Osteocyte (in vitro differentiated cells): ENCODE measurements at regions not wholly inside any gene's neighbourhood (a gene's known extent, or its start where the extent isn't known, plus 50 kb on each side); places are given as distances from the start of the nearest gene placed in this dataset.

ENCODE experiments used
- DNase-seq: peaks from one replicate; pipeline ENCODE4 v3.0.0; 2021; ENCODE audit warnings: mixed read lengths; ENCODE audit not compliant: unreplicated experiment; ENCODE audit errors: extremely low spot score
- H3K27ac Mint-ChIP-seq: one replicate; pipeline ENCODE4 v1.8.0; 2021; ENCODE audit warnings: mild to moderate bottlenecking, mixed read lengths; ENCODE audit not compliant: unreplicated experiment
- H3K27me3 Mint-ChIP-seq: one replicate; pipeline ENCODE4 v1.8.0; 2021; ENCODE audit warnings: mixed read lengths; ENCODE audit not compliant: unreplicated experiment
- H3K36me3 Mint-ChIP-seq: one replicate; pipeline ENCODE4 v1.8.0; 2021; ENCODE audit warnings: mixed read lengths; ENCODE audit not compliant: unreplicated experiment
- H3K4me1 Mint-ChIP-seq: one replicate; pipeline ENCODE4 v1.8.0; 2021; ENCODE audit warnings: mixed read lengths; ENCODE audit not compliant: unreplicated experiment
- H3K4me3 Mint-ChIP-seq: one replicate; pipeline ENCODE4 v1.8.0; 2021; ENCODE audit warnings: mild to moderate bottlenecking, moderate library complexity, mixed read lengths; ENCODE audit not compliant: unreplicated experiment
- H3K9me3 Mint-ChIP-seq: one replicate; pipeline ENCODE4 v1.8.0; 2021; ENCODE audit warnings: mixed read lengths; ENCODE audit not compliant: unreplicated experiment
- CTCF ChIP-seq: fragments of 200-600 bp; sonication (generic); IDR thresholded peaks from 2 replicates; pipeline ENCODE4 v1.5.0; 2021; ENCODE audit warnings: antibody characterized with exemption, mild to moderate bottlenecking, moderate library complexity

- no peak for TF ChIP-seq CTCF
- Mint-ChIP-seq H3K27ac (no peak overlapping the region), H3K36me3 (no peaks in the 10 kb centered on the region), H3K27me3 (peaks cover 11% of the 10 kb centered on the region), H3K9me3 (no peaks in the 10 kb centered on the region), H3K4me1 (peaks cover 5% of the 10 kb centered on the region), H3K4me3 (no peak overlapping the region)
- DNase-seq: no peak
These were observed 1065.4 kb downstream of the TAF11L14 start for GRCh38 chr5:18699681-18700080.

GRCh38 chr5:18702821-18703220 lies 1068.6 kb downstream of the TAF11L14 start:
- H3K4me3 Mint-ChIP-seq: no peak overlapping the region
- H3K27me3 Mint-ChIP-seq: peaks cover 11% of the 10 kb centered on the region
- H3K4me1 Mint-ChIP-seq: peaks cover 5% of the 10 kb centered on the region
- H3K36me3 Mint-ChIP-seq: no peaks in the 10 kb centered on the region
- DNase-seq: no peak
- no peaks in the 10 kb centered on the region for H3K9me3 Mint-ChIP-seq
- TF ChIP-seq CTCF: no peak
- H3K27ac Mint-ChIP-seq: no peak overlapping the region

- no peaks in the 10 kb centered on the region for H3K4me1 Mint-ChIP-seq
- TF ChIP-seq CTCF: no peak
- no peaks in the 10 kb centered on the region for H3K36me3 Mint-ChIP-seq
- no peak overlapping the region for H3K27ac Mint-ChIP-seq
- H3K27me3 Mint-ChIP-seq: peaks cover 13% of the 10 kb centered on the region
- DNase-seq: no peak
- no peaks in the 10 kb centered on the region for H3K9me3 Mint-ChIP-seq
- H3K4me3 Mint-ChIP-seq: no peak overlapping the region
These were observed 1078.8 kb downstream of the TAF11L14 start for GRCh38 chr5:18712936-18713485.

GRCh38 chr5:18720002-18720401 lies 1085.7 kb downstream of the TAF11L14 start:
- Mint-ChIP-seq H3K4me1 (no peaks in the 10 kb centered on the region), H3K27me3 (peaks cover 10% of the 10 kb centered on the region), H3K36me3 (no peaks in the 10 kb centered on the region), H3K27ac (no peak overlapping the region), H3K4me3 (no peak overlapping the region), H3K9me3 (no peaks in the 10 kb centered on the region)
- no peak for DNase-seq
- TF ChIP-seq CTCF: no peak

- Mint-ChIP-seq H3K4me1 (no peaks in the 10 kb centered on the region), H3K9me3 (no peaks in the 10 kb centered on the region), H3K27ac (no peak overlapping the region), H3K36me3 (no peaks in the 10 kb centered on the region), H3K27me3 (no peaks in the 10 kb centered on the region), H3K4me3 (no peak overlapping the region)
- no peak for DNase-seq
- TF ChIP-seq CTCF: no peak
These were observed 1098.6 kb downstream of the TAF11L14 start for GRCh38 chr5:18732556-18733479.
